SK-N-SH (cell line): ENCODE measurements at regions not wholly inside any gene's neighbourhood (a gene's known extent, or its start where the extent isn't known, plus 50 kb on each side); places are given as distances from the start of the nearest gene placed in this dataset.

Experiments
- CTCF ChIA-PET: fragments of 300-600, 350-600 bp; formaldehyde crosslinking; extraction: SDS; loops from one replicate; lab custom pipeline; 2021; lab: Yijun Ruan, JAX
- POLR2A ChIA-PET: fragments of 350-600 bp; sonication (Branson Sonifier 250); formaldehyde crosslinking; extraction: SDS; loops from one replicate; lab custom pipeline; 2020; ENCODE audit warnings: antibody characterized with exemption, inconsistent platforms; lab: Yijun Ruan, JAX
- DNase-seq: peaks from one replicate; pipeline ENCODE4 v3.0.0; 2012
- H2AFZ ChIP-seq: fragments of 200-600 bp; sonication (generic); 2 replicates; pipeline ENCODE4 v1.8.1; 2016; ENCODE audit warnings: antibody characterized with exemption, mild to moderate bottlenecking, low read depth
- H3F3A ChIP-seq: fragments of 200-600 bp; sonication (generic); replicated peaks from 2 replicates; pipeline ENCODE3; 2016; ENCODE audit warnings: antibody characterized with exemption, mild to moderate bottlenecking; ENCODE audit not compliant: insufficient read depth
- H3K27ac ChIP-seq, 2 experiments: fragments of 200-500 bp in 1 of 2; fragments of 200-600 bp in 1 of 2; sonication (Bioruptor generic) in 1 of 2; sonication (generic), shearing (Covaris generic) in 1 of 2; 2 replicates each; pipeline versions ENCODE4 v1.5.1 to v1.6.1; 2014 to 2016; ENCODE audit warnings: low read depth in 2 of 2, inconsistent platforms in 1 of 2, low read length in 1 of 2, mild to moderate bottlenecking in 1 of 2, mixed read lengths in 1 of 2
- H3K27me3 ChIP-seq: fragments of 200-600 bp; sonication (generic), shearing (Covaris generic); 2 replicates; pipeline ENCODE4 v1.6.1; 2016; ENCODE audit warnings: mixed run types; ENCODE audit not compliant: insufficient read depth
- H3K36me3 ChIP-seq, 2 experiments: fragments of 200-500 bp in 1 of 2; fragments of 200-600 bp in 1 of 2; sonication (Bioruptor generic) in 1 of 2; sonication (generic) in 1 of 2; replicated peaks in 1 of 2; 2 replicates each; pipeline versions ENCODE3 to v1.5.1; 2014 to 2016; ENCODE audit warnings: low read length in 1 of 2, mild to moderate bottlenecking in 1 of 2; ENCODE audit not compliant: insufficient read depth in 2 of 2, control insufficient read depth in 1 of 2
- H3K4me1 ChIP-seq, 2 experiments: fragments of 200-500 bp in 1 of 2; fragments of 200-600 bp in 1 of 2; sonication (Bioruptor generic) in 1 of 2; sonication (generic), shearing (Covaris generic) in 1 of 2; 2 replicates each; pipeline versions ENCODE4 v1.5.1 to v1.6.1; 2014 to 2016; ENCODE audit warnings: low read depth in 1 of 2, low read length in 1 of 2, mixed run types in 1 of 2; ENCODE audit not compliant: insufficient read depth in 2 of 2, control insufficient read depth in 1 of 2
- H3K4me2 ChIP-seq: fragments of 200-600 bp; sonication (generic), shearing (Covaris generic); 2 replicates; pipeline ENCODE4 v1.6.1; 2017; ENCODE audit warnings: mixed run types
- H3K4me3 ChIP-seq, 2 experiments: fragments of 200-500 bp in 1 of 2; fragments of 200-600 bp in 1 of 2; sonication (Bioruptor generic) in 1 of 2; sonication (generic), shearing (Covaris generic) in 1 of 2; 2 replicates each; pipeline versions ENCODE4 v1.5.1 to v1.8.1; 2014 to 2016; ENCODE audit warnings: low read depth in 2 of 2, inconsistent platforms in 1 of 2, low read length in 1 of 2, mild to moderate bottlenecking in 1 of 2, mixed read lengths in 1 of 2, moderate library complexity in 1 of 2
- H3K79me2 ChIP-seq: fragments of 200-600 bp; sonication (generic); 2 replicates; pipeline ENCODE4 v1.8.1; 2017; ENCODE audit warnings: mild to moderate bottlenecking; ENCODE audit not compliant: insufficient read depth
- H3K9ac ChIP-seq: fragments of 200-600 bp; sonication (generic); 2 replicates; pipeline ENCODE4 v1.6.1; 2017; ENCODE audit warnings: mixed run types
- H3K9me2 ChIP-seq: fragments of 200-600 bp; sonication (generic); 2 replicates; pipeline ENCODE4 v1.6.1; 2017; ENCODE audit warnings: mixed run types
- H3K9me3 ChIP-seq: fragments of 200-600 bp; sonication (generic); 2 replicates; pipeline ENCODE4 v1.6.1; 2017; ENCODE audit warnings: mixed run types, mild to moderate bottlenecking, moderate library complexity
- H4K20me1 ChIP-seq: fragments of 200-600 bp; sonication (generic); 2 replicates; pipeline ENCODE4 v1.6.1; 2017; ENCODE audit warnings: mild to moderate bottlenecking, mixed run types; ENCODE audit not compliant: insufficient read depth
- CHD2 ChIP-seq: fragments of 150-350 bp; IDR thresholded peaks from 2 replicates; pipeline ENCODE4 v1.6.1; 2018; ENCODE audit warnings: low read length; ENCODE audit not compliant: partially characterized antibody
- EP300 ChIP-seq, 2 experiments: IDR thresholded peaks; 2 replicates each; pipeline versions ENCODE4 v1.4.0 to v1.6.1; 2012; ENCODE audit warnings: borderline replicate concordance in 1 of 2, low read depth in 1 of 2, low read length in 1 of 2
- EZH2phosphoT487 ChIP-seq: fragments of 200-600 bp; sonication (generic); IDR thresholded peaks from 2 replicates; pipeline ENCODE4 v1.6.1; 2017; ENCODE audit warnings: low read depth, mixed run types, mild to moderate bottlenecking, antibody characterized with exemption, moderate library complexity, borderline replicate concordance
- FOSL2 ChIP-seq: IDR thresholded peaks from 2 replicates; pipeline ENCODE4 v1.4.0; 2012; ENCODE audit warnings: low read depth, mild to moderate bottlenecking, moderate library complexity, borderline replicate concordance
- GATA2 ChIP-seq: sonication (generic); formaldehyde crosslinking; IDR thresholded peaks from 2 replicates; pipeline ENCODE4 v1.5.0; 2020; ENCODE audit warnings: mild to moderate bottlenecking, missing genetic modification reagents
- IRF3 ChIP-seq: fragments of 150-350 bp; IDR thresholded peaks from 2 replicates; pipeline ENCODE4 v1.6.1; 2016; ENCODE audit warnings: mild to moderate bottlenecking, low read depth, low read length
- WGBS: methylation state at CpG from one replicate; pipeline ENCODE4 v1.1.6; 2017; ENCODE audit warnings: low lambda C conversion rate; 5-methylcytosine and 5-hydroxymethylcytosine counted together
- TF ChIP-seq, protein P1 (sequence below): fragments of 200-600 bp; sonication (generic); IDR thresholded peaks from 2 replicates; pipeline ENCODE4 v1.6.1; 2017; ENCODE audit warnings: antibody characterized with exemption, mild to moderate bottlenecking, moderate library complexity
- TF ChIP-seq, protein P2 (sequence below): IDR thresholded peaks from 2 replicates; pipeline ENCODE4 v1.4.0; 2012; ENCODE audit warnings: low read depth, borderline replicate concordance

- POLR2A ChIA-PET: no interaction called here
Observed at GRCh38 chr5:155834271-155834975, 492.5 kb upstream of the SGCD start.

More at GRCh38 chr5:155834271-155834975, 492.5 kb upstream of the SGCD start:
- 44% methylated on average over 9 of the region's 9 CpGs for WGBS
- Histone ChIP-seq H3K79me2 (no peaks in the 10 kb centered on the region), H3K27ac (no peak overlapping the region), H4K20me1 (no peaks in the 10 kb centered on the region), H3K4me3 (no peak overlapping the region), H3K9me2 (no peaks in the 10 kb centered on the region), H3K9me3 (no peaks in the 10 kb centered on the region), H2AFZ (no peak overlapping the region), H3K27me3 (no peaks in the 10 kb centered on the region), H3K4me2 (no peak overlapping the region), H3K36me3 (no peaks in the 10 kb centered on the region), H3F3A (no peaks in the 10 kb centered on the region)
- no peak for DNase-seq
- CTCF ChIA-PET: no interaction called here
- TF ChIP-seq FOSL2 (no peak), CHD2 (no peak), IRF3 (no peak), GATA2 (CRISPR knock-in tag) (no peak), EZH2phosphoT487 (no peak), EP300 (IDR thresholded peaks at IDR 0.05; ENCODE audit: borderline replicate concordance in 1 of 2, low read depth in 1 of 2, low read length in 1 of 2) (no peak)
- TF ChIP-seq, protein P1, sequence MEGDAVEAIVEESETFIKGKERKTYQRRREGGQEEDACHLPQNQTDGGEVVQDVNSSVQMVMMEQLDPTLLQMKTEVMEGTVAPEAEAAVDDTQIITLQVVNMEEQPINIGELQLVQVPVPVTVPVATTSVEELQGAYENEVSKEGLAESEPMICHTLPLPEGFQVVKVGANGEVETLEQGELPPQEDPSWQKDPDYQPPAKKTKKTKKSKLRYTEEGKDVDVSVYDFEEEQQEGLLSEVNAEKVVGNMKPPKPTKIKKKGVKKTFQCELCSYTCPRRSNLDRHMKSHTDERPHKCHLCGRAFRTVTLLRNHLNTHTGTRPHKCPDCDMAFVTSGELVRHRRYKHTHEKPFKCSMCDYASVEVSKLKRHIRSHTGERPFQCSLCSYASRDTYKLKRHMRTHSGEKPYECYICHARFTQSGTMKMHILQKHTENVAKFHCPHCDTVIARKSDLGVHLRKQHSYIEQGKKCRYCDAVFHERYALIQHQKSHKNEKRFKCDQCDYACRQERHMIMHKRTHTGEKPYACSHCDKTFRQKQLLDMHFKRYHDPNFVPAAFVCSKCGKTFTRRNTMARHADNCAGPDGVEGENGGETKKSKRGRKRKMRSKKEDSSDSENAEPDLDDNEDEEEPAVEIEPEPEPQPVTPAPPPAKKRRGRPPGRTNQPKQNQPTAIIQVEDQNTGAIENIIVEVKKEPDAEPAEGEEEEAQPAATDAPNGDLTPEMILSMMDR: no peak
- TF ChIP-seq, protein P2, sequence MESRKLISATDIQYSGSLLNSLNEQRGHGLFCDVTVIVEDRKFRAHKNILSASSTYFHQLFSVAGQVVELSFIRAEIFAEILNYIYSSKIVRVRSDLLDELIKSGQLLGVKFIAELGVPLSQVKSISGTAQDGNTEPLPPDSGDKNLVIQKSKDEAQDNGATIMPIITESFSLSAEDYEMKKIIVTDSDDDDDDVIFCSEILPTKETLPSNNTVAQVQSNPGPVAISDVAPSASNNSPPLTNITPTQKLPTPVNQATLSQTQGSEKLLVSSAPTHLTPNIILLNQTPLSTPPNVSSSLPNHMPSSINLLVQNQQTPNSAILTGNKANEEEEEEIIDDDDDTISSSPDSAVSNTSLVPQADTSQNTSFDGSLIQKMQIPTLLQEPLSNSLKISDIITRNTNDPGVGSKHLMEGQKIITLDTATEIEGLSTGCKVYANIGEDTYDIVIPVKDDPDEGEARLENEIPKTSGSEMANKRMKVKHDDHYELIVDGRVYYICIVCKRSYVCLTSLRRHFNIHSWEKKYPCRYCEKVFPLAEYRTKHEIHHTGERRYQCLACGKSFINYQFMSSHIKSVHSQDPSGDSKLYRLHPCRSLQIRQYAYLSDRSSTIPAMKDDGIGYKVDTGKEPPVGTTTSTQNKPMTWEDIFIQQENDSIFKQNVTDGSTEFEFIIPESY: no peak
- TF ChIP-seq, all 33 proteins: peak for 0
- H3K9ac ChIP-seq: no peak overlapping the region
- H3K4me1 ChIP-seq: no peaks in the 10 kb centered on the region
